Astrocyte (in vitro differentiated cells and primary cell): ENCODE measurements at regions not wholly inside any gene's neighbourhood (a gene's known extent, or its start where the extent isn't known, plus 50 kb on each side); places are given as distances from the start of the nearest gene placed in this dataset.

Experiments used
- EZH2 ChIP-seq: IDR thresholded peaks from 2 replicates; pipeline ENCODE4 v1.6.1; 2012; ENCODE audit warnings: mild to moderate bottlenecking, low read length, inconsistent platforms; ENCODE audit not compliant: insufficient read depth
- TF ChIP-seq, protein P1 (sequence below): IDR thresholded peaks from 2 replicates; pipeline ENCODE4 v1.5.1; 2011; ENCODE audit warnings: low read depth, mild to moderate bottlenecking, inconsistent platforms, low read length, moderate library complexity; ENCODE audit not compliant: insufficient read depth

- TF ChIP-seq, protein P1, sequence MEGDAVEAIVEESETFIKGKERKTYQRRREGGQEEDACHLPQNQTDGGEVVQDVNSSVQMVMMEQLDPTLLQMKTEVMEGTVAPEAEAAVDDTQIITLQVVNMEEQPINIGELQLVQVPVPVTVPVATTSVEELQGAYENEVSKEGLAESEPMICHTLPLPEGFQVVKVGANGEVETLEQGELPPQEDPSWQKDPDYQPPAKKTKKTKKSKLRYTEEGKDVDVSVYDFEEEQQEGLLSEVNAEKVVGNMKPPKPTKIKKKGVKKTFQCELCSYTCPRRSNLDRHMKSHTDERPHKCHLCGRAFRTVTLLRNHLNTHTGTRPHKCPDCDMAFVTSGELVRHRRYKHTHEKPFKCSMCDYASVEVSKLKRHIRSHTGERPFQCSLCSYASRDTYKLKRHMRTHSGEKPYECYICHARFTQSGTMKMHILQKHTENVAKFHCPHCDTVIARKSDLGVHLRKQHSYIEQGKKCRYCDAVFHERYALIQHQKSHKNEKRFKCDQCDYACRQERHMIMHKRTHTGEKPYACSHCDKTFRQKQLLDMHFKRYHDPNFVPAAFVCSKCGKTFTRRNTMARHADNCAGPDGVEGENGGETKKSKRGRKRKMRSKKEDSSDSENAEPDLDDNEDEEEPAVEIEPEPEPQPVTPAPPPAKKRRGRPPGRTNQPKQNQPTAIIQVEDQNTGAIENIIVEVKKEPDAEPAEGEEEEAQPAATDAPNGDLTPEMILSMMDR, result no peak
- TF ChIP-seq EZH2, result no peak
These were observed 187.0 kb upstream of the LDB2 start for GRCh38 chr4:17085416-17085815.
